AG09319 (cell line): ENCODE measurements at regions not wholly inside any gene's neighbourhood (a gene's known extent, or its start where the extent isn't known, plus 50 kb on each side); places are given as distances from the start of the nearest gene placed in this dataset.

ENCODE experiments used
- DNase-seq: peaks from one replicate; pipeline ENCODE4 v3.0.0-alpha.2; 2010; ENCODE audit warnings: low read depth; ENCODE audit errors: extremely low read depth
- TF ChIP-seq, protein P1 (sequence below): IDR thresholded peaks from 2 replicates; pipeline ENCODE4 v1.5.1; 2011; ENCODE audit warnings: low read depth, mild to moderate bottlenecking, inconsistent platforms, low read length, moderate library complexity

DNA sequence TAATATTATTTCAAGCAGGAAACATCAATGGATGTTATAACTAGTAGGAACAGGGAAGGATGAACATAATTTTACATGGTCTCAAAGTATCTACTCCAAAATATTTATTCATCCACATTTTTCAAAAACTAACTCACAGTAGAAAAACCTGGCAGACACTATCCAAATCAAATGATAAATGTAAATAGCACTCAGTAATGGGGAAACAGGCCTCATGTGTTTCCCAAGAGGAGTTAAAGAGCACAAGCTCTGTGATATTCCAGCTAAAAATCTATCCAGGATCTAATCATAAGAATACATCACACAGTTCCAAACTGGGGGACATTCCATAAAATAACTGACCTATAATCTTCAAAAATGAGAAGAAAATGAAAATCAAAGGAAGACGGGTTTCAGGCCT, 443.1 kb downstream of the ZNF608 start:
- DNase-seq: no peak
- TF ChIP-seq, protein P1, sequence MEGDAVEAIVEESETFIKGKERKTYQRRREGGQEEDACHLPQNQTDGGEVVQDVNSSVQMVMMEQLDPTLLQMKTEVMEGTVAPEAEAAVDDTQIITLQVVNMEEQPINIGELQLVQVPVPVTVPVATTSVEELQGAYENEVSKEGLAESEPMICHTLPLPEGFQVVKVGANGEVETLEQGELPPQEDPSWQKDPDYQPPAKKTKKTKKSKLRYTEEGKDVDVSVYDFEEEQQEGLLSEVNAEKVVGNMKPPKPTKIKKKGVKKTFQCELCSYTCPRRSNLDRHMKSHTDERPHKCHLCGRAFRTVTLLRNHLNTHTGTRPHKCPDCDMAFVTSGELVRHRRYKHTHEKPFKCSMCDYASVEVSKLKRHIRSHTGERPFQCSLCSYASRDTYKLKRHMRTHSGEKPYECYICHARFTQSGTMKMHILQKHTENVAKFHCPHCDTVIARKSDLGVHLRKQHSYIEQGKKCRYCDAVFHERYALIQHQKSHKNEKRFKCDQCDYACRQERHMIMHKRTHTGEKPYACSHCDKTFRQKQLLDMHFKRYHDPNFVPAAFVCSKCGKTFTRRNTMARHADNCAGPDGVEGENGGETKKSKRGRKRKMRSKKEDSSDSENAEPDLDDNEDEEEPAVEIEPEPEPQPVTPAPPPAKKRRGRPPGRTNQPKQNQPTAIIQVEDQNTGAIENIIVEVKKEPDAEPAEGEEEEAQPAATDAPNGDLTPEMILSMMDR: no peak

DNA sequence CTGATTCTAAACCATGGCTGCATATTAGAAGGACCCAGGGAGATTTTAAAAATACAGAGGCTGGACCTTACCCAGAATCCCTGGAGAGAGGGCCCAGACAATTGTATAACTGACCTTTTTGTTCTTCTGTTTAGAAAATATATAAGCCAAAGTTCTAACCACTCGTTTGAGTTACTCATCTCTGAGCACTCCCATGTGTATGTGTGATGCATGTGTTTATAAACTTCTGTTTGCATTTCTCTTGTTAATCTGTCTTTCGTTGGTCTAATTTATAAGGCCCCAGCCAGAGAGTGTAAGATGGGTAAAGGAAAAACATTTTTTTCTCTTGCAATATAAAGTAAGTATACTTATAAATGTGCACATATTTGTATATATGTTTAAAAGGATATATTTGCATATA, 443.9 kb downstream of the ZNF608 start:
- DNase-seq: no peak
- TF ChIP-seq, protein P1: no peak

DNA sequence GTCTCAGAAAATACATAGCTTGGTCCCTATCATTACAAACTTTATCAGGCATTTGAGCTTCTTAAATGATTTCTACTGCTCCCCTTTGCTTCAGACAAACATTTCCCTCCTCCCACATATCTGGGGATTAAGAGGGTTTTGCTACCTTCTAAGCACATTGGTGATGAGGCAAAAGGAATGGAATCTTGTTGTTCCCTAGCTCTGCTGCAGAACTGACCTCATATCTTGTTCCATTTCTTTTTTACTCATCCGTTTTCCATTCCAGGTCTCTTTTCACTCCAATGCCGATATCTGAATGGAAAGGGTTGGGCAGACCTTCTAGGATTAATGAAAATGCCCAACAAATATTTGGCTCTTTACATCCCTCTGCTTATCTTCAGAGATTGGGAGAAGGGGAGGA, 444.6 kb downstream of the ZNF608 start:
- DNase-seq: no peak
- TF ChIP-seq, protein P1: no peak

DNA sequence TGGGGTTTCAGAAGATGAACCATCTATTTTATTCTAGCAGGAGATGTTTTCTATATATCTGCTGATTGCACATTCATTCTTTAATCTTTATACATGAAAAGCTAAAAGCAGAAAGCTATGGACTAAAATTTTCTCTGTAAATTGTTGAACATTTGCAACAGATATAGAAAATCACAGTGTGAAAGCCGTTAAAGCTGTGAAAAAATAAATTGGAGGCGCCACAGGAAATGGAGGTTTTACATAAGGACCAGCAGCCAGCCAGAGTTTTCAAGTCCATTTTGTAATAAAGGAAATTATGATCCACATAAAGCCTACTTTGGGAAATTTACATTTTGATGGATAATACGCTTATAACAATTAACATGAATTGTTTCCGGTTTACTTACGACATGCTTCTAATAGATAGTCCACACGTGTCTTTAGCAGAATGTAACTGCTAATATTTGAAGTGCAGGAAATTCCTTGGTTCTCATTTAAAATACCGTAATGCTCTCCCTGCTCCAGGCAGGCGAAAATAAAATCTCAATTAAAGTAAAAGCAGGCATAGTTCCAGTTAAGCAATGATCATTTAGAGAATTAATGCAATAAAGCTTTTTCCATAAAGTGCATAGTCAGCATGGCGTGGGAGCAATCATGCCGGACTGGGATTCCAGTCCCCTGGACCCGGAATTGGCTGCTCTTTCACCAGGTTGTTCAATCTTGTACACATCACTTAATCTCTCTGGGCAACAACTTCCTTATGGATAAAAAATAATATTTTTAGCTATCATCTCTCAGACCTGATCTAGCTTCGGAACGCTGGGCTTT, 445.4 kb downstream of the ZNF608 start:
- DNase-seq: no peak
- TF ChIP-seq, protein P1: no peak

DNA sequence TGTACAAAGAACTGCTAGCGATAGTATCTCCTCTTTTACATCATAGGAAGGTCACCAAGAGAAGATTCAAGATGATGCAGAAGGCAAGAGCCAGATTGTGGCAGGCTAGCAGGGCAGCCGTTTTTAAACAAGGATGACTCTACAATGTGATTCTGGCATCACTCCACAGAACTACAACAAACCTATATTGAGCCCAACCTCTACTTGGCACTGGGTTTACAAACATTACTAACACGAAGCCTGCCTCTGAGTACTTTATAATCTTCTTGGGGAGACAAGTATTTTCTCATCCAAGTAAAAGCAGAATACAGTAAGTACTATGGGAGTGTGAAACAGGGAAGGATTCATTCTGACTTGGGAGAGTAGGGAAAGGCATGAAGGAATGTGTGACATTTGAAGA, 448.6 kb downstream of the ZNF608 start:
- DNase-seq: no peak
- TF ChIP-seq, protein P1: no peak

DNA sequence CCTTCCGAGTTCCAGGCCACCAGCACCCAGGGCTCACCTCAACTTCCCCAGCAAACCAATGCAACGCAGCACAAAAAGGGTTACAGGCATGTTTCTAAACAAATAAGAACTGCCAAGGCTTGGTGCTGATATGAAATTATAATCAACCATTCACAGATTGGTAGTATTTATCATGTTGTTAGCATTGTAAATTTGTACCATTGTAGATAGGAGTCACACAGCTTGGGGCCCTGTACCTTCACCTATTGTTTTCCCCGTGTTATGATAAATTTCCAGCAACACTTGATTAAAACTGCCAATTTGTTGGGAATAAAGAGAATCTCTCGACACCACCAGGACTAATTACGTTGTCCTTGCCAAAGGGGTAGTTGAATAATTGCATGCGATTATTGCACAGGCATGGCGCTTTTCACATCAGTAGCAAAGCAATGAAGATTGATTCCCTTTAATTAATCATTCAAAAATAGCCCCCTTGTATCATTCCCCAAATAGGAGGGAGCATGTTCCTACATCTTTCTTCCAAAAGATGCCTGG, 454.1 kb downstream of the ZNF608 start:
- DNase-seq: no peak
- TF ChIP-seq, protein P1: no peak

DNA sequence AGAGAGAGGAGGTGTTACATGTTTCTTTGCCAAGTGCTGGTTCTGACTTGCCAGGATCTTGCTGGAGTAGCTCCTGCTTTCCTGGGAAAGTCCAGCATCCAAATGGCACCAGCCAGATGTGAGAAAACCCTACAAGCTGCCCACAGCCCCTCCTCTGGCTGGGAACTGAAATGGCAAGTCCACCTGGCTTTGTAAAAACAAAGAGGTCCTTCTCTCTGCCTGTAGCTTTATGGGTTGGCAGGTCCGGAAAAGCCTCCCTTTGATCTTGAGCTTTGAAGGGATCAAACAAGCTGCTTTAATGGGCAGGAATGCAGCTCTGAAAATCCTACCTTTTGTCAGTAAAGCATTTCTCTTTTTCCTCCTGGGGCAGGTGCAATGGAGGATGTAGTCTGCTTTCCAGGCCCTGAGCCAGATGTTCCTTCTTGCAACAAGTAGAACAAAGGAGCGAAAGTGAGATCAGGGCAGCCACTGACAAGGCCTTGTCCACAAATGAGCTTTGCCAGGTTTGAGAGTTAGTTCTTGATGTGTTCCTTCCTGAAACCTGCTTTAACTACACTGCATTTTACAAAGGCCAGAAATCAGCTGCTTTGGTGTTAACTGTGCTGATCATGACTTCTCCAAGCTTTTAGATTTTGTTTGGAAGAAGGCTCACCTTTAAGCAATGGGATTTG, 456.7 kb downstream of the ZNF608 start:
- DNase-seq: no peak
- TF ChIP-seq, protein P1: no peak
